ENCODE measurements at regions not wholly inside any gene's neighbourhood (a gene's known extent, or its start where the extent isn't known, plus 50 kb on each side); places are given as distances from the start of the nearest gene placed in this dataset.
"Not testable (repeated sequence)": the region's sequence is repeated elsewhere in the genome, so short reads cannot be mapped to it uniquely, and the experiment has no call there.

- peak; percentile 47 for DNase-seq
Measured at GRCh38 chr7:51640841-51641240, 324.2 kb upstream of the COBL start.

DNA sequence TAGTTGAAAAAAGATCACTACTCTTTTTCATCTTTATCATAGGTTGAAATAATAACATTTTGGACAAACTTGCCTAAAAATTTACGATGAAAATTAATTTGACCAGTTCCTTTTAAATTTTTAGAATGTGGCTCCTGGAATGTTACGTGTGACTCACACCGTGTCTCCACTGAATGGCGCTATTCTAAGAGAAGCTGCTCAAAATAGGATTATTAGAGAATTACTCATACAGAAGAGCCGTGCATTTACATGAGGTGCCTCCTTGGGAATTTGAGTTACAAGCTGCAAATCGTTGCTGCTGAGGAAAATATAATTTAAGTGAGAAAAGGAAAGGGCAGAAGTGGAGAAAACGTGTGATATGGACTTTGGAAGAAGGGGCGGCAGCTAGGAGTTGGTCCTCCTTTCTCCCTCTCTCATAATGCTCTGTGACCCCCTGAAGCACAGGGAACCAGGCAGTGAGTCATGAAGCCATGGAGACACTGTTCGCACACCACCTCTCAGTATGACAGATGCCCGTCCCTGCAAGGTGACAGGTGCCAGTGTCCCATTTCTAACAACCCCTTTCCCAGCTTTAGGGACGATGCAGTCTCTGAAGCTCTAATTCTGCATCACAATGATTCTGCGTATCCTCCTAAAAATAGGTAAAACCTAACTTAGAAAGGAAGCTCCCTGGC lies 323.2 kb upstream of the COBL start:
- DNase-seq: peak; percentile 48

- DNase-seq: no peak
Measured at GRCh38 chr7:51636503-51636902, 319.9 kb upstream of the COBL start.

DNA sequence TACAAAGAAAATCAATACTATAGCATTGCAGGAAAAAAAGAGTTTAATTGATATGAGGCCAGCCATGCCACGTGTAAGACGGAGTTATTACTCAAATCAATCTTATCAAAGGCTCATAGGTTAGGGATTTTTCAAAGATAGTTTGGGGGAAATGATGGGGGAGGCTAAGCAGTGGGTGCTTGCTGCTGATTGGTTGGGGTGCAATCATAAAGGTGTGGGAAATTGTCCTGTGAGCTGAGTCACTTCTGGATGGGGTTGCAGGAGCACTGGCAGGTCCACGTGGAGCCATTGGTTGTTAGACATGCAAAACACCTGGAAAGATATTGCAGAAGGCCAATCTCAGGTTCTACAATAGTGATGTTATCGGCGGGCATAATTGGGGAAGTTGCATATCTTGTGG lies 319.2 kb upstream of the COBL start:
- DNase-seq: no peak

- DNase-seq: peak; percentile 5
Measured at GRCh38 chr7:51634538-51634937, 317.9 kb upstream of the COBL start.

GRCh38 chr7:51634025-51634424 lies 317.4 kb upstream of the COBL start:
- no peak for DNase-seq

DNA sequence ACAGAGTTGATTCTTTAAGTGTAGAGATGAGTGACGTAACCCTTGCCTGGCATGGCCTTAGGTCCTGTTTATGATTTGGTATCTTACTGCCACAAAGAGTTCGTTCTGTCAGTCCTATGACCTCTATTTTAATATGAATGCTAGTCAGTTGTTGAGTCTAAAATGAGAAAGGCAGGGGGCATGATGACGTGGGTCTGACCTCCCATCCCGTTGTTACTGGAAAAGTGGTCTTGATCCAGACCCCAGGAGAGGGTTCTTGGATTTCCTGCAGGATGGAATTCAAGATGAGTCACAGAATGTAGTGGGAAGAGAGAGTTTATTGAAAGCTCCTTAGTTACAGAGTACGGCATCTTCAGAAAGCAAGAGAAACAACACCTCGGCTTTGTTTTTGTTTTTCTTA lies 317.0 kb upstream of the COBL start:
- DNase-seq: no peak

DNA sequence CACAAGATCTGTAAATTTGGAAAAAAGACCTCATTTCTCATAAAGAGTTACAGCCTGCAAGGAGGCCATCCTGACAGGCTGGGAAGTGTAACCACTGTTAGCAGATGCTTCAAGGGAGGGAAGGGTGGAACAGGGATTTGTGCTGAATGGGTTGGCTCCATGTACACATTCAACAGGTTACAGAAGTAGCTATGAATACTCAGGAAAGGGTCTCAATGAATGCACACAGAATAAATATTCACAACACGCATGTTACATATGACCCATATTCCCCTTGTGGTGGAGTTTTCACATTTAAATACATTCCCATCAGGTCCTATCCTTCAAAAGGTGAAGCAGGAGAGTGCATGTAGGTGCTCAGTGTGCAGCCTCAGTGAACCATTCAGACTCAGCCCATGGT lies 316.4 kb upstream of the COBL start:
- DNase-seq: no peak

- DNase-seq: no peak
Measured at GRCh38 chr7:51630933-51631332, 314.3 kb upstream of the COBL start.

DNA sequence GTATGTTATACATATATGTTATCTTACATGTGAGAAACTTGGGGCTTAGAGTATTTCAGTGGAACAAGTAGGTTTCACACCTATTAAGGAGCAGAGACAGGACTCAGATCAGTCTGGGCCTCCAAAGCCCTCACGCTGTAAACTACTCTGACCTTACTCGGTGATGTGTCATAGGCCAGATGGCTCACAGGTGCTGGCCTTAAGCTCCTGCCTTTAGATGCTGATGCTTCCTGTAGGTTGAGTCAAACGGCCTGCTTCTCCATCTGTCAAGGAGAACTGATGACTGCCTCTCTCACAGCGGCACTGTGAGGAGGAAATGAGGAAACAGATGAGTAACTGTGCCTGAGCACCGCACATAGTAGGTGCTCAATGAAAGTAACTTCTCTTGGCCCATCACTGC lies 312.6 kb upstream of the COBL start:
- no peak for DNase-seq

GRCh38 chr7:51621956-51622355 lies 305.3 kb upstream of the COBL start:
- DNase-seq: no peak

DNA sequence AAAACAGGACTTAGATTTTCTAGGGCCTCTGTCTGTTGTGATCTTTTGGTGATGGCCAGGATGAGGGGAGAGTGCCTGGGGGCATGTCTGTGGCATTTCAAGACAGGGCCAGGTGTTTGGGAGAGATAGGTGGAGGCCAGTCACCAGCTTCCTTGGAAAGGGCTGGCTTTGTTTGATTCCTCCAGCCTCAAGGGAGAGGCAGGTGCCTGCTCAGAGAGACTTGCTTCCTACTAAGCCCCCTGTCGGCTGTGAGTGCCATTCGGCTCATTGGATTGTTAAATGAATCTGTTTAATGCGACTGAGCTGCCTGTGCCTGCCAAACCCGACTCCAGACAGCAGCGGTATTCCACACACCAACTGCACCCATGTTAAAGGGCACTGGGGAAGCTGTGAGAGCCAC lies 304.1 kb upstream of the COBL start:
- DNase-seq: peak; percentile 95

- peak; percentile 61 for DNase-seq
Measured at GRCh38 chr7:51619880-51620279, 303.3 kb upstream of the COBL start.

DNA sequence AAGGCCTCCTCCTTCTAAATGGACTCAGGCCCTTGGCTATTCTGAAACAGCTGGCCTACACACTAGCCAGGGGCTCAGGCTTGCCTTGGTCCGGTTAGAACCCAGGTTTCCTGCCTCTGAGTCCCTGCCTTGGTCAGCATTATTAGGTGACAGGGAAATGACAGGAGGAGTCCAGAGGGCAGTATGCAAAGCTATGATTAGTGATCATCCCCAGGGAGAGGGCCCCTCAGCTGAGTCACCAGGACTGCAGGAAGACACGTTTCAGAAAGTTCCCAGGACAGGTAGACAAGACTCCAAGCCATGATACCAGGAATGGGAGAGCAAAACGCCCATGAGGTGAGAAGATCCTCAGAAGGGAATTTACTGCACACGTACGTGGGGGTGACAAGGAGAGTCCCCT lies 301.1 kb upstream of the COBL start:
- DNase-seq: peak; percentile 53

- peak; percentile 43 for DNase-seq
Measured at GRCh38 chr7:51613911-51614357, 297.3 kb upstream of the COBL start.

GRCh38 chr7:51611937-51612336 lies 295.3 kb upstream of the COBL start:
- no peak for DNase-seq

DNA sequence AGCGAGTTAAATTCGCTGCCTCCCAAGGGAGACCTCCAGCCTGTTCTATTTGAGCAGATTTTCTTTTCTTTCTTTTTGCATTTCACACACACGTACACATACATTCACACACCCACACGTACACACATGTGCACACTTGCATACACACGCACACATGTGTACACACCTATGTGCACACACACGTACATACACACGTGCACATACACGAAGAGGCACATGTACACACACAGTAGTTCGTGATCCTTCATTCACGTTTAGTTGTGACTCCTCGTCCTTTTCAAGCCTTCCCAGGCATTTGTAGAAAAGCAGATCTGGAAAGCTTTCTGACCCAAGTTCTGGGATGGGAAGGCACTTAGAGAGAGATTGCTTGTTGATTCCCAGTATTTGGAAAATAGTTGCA lies 290.8 kb upstream of the COBL start:
- no peak for DNase-seq

DNA sequence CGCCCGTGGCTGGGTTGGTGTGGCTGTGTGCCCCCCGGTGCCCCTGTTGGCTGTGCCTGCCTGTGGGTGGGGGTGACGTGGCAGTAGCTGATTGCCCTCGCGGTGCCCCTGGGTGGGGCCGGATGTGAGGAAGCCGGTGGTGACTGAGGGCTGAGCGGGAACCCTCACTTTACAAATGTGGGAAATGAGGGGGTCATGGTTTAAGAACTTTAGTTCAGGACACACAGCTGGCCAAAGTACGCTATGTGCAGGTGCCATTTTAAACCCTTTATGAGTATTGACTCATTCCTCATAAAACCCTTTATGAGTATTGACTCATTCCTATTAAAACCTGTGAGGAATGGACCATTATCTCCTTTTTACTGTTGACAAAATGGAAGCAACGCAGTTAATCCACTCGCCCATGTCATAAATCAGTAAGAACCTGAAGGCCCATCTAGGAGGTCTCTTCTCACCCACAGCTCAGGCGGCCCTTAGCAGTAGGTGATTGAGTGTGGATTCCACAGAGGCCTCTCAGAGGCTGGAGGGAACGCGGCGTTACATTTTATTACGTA lies 290.1 kb upstream of the COBL start:
- DNase-seq: peak; percentile 77

DNA sequence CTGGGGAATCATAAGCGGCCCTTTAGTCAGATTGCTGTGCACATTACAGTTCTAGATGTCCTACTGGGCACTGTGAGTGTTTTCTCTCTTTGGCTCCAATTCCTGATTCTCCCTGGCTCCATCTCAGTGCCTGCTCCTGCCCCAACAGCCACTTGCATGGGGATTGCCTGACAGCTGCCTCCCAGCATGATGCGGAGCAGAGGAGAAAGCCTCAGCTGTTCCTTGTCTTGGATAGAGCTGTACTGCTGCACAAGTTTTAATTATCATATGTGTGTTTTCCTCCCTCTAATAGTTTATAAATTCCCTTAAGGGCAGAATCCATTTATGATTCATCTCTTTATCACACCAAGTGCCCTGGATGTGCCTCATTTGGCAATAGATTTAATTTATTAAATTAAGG lies 285.8 kb upstream of the COBL start:
- no peak for DNase-seq

- no peak for DNase-seq
Measured at GRCh38 chr7:51601461-51601860, 284.9 kb upstream of the COBL start.

DNA sequence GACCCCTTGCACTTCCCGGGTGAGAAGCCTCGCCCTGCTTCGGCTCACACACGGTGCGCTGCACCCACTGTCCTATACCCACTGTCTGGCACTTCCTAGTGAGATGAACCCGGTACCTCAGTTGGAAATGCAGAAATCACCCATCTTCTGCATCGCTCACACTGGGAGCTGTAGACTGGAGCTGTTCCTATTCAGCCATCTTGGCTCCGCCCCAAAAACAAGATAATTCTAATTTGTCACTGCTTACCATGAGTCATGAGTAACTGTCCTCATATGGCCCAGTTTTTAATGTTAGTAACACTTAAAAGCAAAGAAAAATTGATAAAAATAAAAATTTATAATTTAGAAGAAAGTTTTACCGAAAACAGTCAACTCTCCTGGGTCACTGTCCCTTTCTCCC lies 283.3 kb upstream of the COBL start:
- not testable (repeated sequence) for DNase-seq

DNA sequence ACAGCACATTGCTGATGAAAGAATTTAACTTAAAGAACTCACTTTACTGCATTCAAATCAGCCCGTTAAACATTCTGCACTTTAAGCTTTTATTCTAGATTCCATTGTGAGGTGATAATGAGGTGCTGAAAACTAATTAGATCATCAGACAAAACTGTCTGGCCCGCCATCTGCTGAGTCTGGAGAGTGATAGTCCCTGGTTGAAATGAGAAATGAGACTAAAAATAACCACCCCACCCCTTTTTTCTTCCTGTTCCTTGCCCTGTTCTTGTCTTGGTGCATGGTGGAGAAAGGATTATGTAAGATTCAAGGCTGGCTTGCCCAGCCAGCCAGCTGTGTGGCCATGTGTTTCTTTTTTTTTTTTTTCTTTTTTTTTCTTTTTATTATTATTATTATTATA lies 277.0 kb upstream of the COBL start:
- DNase-seq: no peak

DNA sequence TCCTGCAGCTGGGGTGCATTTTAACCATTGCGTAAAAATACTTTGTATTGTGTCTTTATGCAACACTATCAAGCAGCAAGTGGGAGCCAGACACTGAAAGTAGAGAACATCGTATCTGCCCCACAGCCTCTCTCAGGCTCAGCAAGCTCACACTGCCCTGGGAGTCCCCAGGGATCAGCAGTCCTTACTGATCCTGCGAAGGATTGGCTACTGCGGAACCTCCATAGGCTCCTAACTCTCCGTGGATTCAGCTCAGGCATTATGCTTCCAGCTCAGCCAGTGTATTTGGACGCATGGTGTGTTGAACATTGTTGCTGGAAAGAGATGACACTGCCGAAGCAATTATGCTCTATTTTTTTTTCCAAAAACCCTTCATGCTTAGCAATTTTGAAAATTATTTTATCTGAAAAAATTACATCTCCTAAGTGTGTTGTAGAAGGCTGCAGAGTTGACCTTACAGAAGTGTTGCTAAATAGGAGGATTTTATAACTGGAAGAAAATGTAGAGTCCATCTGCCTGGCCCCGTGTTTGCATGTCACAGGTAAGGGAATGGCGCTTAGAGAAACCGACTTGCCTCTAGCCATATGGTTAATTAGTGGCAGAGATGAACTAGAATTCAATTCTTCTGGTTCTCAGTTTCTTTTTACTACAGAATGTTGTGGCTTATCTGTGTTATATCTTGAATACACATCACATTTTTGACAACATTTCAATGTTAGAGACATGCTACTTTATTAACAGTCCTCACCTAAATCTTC lies 276.4 kb upstream of the COBL start:
- no peak for DNase-seq

DNA sequence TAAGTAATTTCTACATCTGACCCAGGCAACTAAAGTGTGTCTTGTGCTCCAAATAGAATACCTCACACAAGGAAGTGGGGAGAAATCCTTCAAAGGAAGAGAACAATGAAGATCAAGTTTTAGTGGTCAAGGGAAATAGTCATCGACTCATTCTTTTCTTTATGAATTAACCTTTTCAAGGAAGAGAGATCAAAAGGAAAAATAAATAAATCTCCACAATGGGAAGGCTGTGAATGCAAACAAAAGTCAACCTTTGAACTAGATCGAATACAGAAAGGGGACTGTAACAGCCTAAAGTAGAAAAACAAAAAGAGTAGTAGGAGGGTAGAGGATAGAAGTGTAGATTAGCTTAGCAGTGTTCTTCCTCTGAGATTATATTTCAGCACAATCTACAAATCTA lies 274.6 kb upstream of the COBL start:
- no peak for DNase-seq
